SK-N-SH treated with all-trans-retinoic acid at 6 μM for 48 hours (cell line): ENCODE measurements at regions not wholly inside any gene's neighbourhood (a gene's known extent, or its start where the extent isn't known, plus 50 kb on each side); places are given as distances from the start of the nearest gene placed in this dataset.

ENCODE experiments used
- ATAC-seq: fragments of 200-7000 bp; cut with Tn5 transposase; 3 replicates; pipeline ENCODE4 v1.9.1; 2020; ENCODE audit warnings: mild to moderate bottlenecking, moderate library complexity
- ARNTL ChIP-seq: fragments of 450-650 bp; formaldehyde crosslinking; IDR thresholded peaks from 2 replicates; pipeline ENCODE4 v1.5.0; 2020; ENCODE audit warnings: low read depth, mild to moderate bottlenecking, moderate library complexity, borderline replicate concordance
- BACH2 ChIP-seq: fragments of 250-450 bp; sonication (Bioruptor Pico); IDR thresholded peaks from 2 replicates; pipeline ENCODE4 v1.9.0; 2021; ENCODE audit warnings: mild to moderate bottlenecking, borderline replicate concordance
- CREB5 ChIP-seq: fragments of 250-450 bp; sonication (Bioruptor Pico); IDR thresholded peaks from 2 replicates; pipeline ENCODE4 v1.5.1; 2020; ENCODE audit warnings: low read depth, mild to moderate bottlenecking, moderate library complexity
- CSDC2 ChIP-seq: fragments of 250-450 bp; sonication (Bioruptor Pico); IDR thresholded peaks from 2 replicates; pipeline ENCODE4 v1.5.0; 2020; ENCODE audit warnings: mild to moderate bottlenecking, moderate library complexity
- ESRRG ChIP-seq: fragments of 250-450 bp; sonication (Bioruptor Pico); IDR thresholded peaks from 2 replicates; pipeline ENCODE4 v1.6.1; 2021; ENCODE audit warnings: mild to moderate bottlenecking
- ISL1 ChIP-seq: fragments of 250-450 bp; sonication (Bioruptor Pico); IDR thresholded peaks from 2 replicates; pipeline ENCODE4 v2.1.2; 2022; ENCODE audit warnings: mild to moderate bottlenecking, moderate library complexity
- OSR1 ChIP-seq: fragments of 250-450 bp; sonication (Bioruptor Pico); IDR thresholded peaks from 2 replicates; pipeline ENCODE4 v1.8.0; 2022; ENCODE audit warnings: moderate library complexity, mild to moderate bottlenecking, inconsistent platforms
- POU6F1 ChIP-seq: fragments of 250-450 bp; sonication (Bioruptor Pico); IDR thresholded peaks from 2 replicates; pipeline ENCODE4 v1.8.0; 2021; ENCODE audit warnings: low read depth, mild to moderate bottlenecking, moderate library complexity, borderline replicate concordance
- PPARA ChIP-seq: fragments of 250-450 bp; sonication (Bioruptor Pico); IDR thresholded peaks from 2 replicates; pipeline ENCODE4 v1.5.0; 2020; ENCODE audit warnings: mild to moderate bottlenecking, borderline replicate concordance
- RARB ChIP-seq: fragments of 250-450 bp; sonication (Bioruptor Pico); IDR thresholded peaks from 2 replicates; pipeline ENCODE4 v1.8.0; 2021; ENCODE audit warnings: mild to moderate bottlenecking, moderate library complexity
- SNAI2 ChIP-seq: fragments of 250-450 bp; sonication (Bioruptor Pico); IDR thresholded peaks from 2 replicates; pipeline ENCODE4 v1.5.0; 2020; ENCODE audit warnings: mild to moderate bottlenecking, moderate library complexity
- TCF4 ChIP-seq: fragments of 250-450 bp; sonication (Bioruptor Pico); IDR thresholded peaks from 2 replicates; pipeline ENCODE4 v1.8.0; 2021; ENCODE audit warnings: mild to moderate bottlenecking, moderate library complexity, borderline replicate concordance
- TOX ChIP-seq: fragments of 250-450 bp; sonication (Bioruptor Pico); IDR thresholded peaks from 2 replicates; pipeline ENCODE4 v1.8.0; 2021; ENCODE audit warnings: mild to moderate bottlenecking, moderate library complexity, borderline replicate concordance
- TSHZ2 ChIP-seq: fragments of 250-450 bp; sonication (Bioruptor Pico); IDR thresholded peaks from 2 replicates; pipeline ENCODE4 v1.5.0; 2020; ENCODE audit warnings: mild to moderate bottlenecking, moderate library complexity
- ZC3H10 ChIP-seq: fragments of 250-450 bp; sonication (Bioruptor Pico); IDR thresholded peaks from 2 replicates; pipeline ENCODE4 v1.5.1; 2021; ENCODE audit warnings: mild to moderate bottlenecking, moderate library complexity
- ZFP3 ChIP-seq: fragments of 250-450 bp; sonication (Bioruptor Pico); IDR thresholded peaks from 2 replicates; pipeline ENCODE4 v1.5.0; 2020; ENCODE audit warnings: mild to moderate bottlenecking, moderate library complexity
- ZFP30 ChIP-seq: fragments of 450-650 bp; formaldehyde crosslinking; IDR thresholded peaks from 2 replicates; pipeline ENCODE4 v1.5.0; 2022; ENCODE audit warnings: mild to moderate bottlenecking, moderate library complexity
- ZNF8 ChIP-seq: fragments of 450-650 bp; formaldehyde crosslinking; IDR thresholded peaks from 2 replicates; pipeline ENCODE4 v1.5.0; 2020; ENCODE audit warnings: mild to moderate bottlenecking, moderate library complexity
- TF ChIP-seq, protein P1 (sequence below): fragments of 250-450 bp; sonication (Bioruptor Pico); IDR thresholded peaks from 2 replicates; pipeline ENCODE4 v1.8.0; 2020; ENCODE audit warnings: mild to moderate bottlenecking, moderate library complexity, borderline replicate concordance
- TF ChIP-seq, protein P2 (sequence below): fragments of 250-450 bp; sonication (Bioruptor Pico); IDR thresholded peaks from 2 replicates; pipeline ENCODE4 v1.5.1; 2021; ENCODE audit warnings: mild to moderate bottlenecking, moderate library complexity

DNA sequence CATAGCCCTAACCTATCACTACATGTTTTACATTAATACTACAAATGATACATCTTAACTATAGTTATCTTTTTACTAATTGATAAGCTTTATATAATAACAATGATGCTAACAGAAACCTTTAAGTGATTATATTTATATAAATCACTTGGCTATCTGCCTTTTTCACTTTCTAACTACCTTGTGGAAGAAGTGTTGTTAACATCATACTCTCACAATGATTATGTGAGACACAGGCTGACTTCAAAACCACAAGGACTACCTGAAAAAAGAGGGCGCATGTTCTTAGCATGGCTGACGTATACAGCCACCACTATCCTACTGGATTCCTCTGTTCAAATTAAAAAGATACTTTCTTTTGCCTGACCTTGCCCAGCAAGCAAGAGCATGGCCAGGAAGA lies 135.3 kb upstream of the SOX5 start (continued):
- TF ChIP-seq, protein P1, sequence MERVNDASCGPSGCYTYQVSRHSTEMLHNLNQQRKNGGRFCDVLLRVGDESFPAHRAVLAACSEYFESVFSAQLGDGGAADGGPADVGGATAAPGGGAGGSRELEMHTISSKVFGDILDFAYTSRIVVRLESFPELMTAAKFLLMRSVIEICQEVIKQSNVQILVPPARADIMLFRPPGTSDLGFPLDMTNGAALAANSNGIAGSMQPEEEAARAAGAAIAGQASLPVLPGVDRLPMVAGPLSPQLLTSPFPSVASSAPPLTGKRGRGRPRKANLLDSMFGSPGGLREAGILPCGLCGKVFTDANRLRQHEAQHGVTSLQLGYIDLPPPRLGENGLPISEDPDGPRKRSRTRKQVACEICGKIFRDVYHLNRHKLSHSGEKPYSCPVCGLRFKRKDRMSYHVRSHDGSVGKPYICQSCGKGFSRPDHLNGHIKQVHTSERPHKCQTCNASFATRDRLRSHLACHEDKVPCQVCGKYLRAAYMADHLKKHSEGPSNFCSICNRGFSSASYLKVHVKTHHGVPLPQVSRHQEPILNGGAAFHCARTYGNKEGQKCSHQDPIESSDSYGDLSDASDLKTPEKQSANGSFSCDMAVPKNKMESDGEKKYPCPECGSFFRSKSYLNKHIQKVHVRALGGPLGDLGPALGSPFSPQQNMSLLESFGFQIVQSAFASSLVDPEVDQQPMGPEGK (CRISPR knock-in tag): no peak
- TF ChIP-seq ESRRG (CRISPR knock-in tag): no peak

GRCh38 chr12:24083838-24084237 lies 134.4 kb upstream of the SOX5 start:
- no peak for ATAC-seq
- TF ChIP-seq ZFP3 (CRISPR knock-in tag): no peak
- TF ChIP-seq ZC3H10 (CRISPR knock-in tag): no peak
- TF ChIP-seq ZFP30: no peak
- no peak for TF ChIP-seq POU6F1 (CRISPR knock-in tag)
- no peak for TF ChIP-seq ZNF8 (CRISPR knock-in tag)
- TF ChIP-seq CREB5 (CRISPR knock-in tag): no peak
- TF ChIP-seq BACH2 (CRISPR knock-in tag): no peak
- TF ChIP-seq, protein P2, sequence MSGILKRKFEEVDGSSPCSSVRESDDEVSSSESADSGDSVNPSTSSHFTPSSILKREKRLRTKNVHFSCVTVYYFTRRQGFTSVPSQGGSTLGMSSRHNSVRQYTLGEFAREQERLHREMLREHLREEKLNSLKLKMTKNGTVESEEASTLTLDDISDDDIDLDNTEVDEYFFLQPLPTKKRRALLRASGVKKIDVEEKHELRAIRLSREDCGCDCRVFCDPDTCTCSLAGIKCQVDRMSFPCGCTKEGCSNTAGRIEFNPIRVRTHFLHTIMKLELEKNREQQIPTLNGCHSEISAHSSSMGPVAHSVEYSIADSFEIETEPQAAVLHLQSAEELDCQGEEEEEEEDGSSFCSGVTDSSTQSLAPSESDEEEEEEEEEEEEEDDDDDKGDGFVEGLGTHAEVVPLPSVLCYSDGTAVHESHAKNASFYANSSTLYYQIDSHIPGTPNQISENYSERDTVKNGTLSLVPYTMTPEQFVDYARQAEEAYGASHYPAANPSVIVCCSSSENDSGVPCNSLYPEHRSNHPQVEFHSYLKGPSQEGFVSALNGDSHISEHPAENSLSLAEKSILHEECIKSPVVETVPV (CRISPR knock-in tag): no peak
- no peak for TF ChIP-seq CSDC2 (CRISPR knock-in tag)
- TF ChIP-seq SNAI2 (CRISPR knock-in tag): no peak
- no peak for TF ChIP-seq TSHZ2
- TF ChIP-seq PPARA (CRISPR knock-in tag): no peak
- no peak for TF ChIP-seq ARNTL
- TF ChIP-seq TCF4 (CRISPR knock-in tag): no peak
- no peak for TF ChIP-seq TOX (CRISPR knock-in tag)
- no peak for TF ChIP-seq OSR1 (CRISPR knock-in tag)

GRCh38 chr12:24081606-24082005 lies 132.1 kb upstream of the SOX5 start:
- peak; percentile 22; the same call in 2 of the 3 replicates for ATAC-seq
- TF ChIP-seq, protein P2 (CRISPR knock-in tag): no peak
- TF ChIP-seq OSR1 (CRISPR knock-in tag) (no peak), CREB5 (CRISPR knock-in tag) (no peak), TOX (CRISPR knock-in tag) (no peak), ISL1 (no peak), ZC3H10 (CRISPR knock-in tag) (no peak), ZFP3 (CRISPR knock-in tag) (no peak), ARNTL (no peak), BACH2 (CRISPR knock-in tag) (no peak), TSHZ2 (no peak), RARB (CRISPR knock-in tag) (no peak), ZFP30 (no peak)
- TF ChIP-seq, all 23 proteins: peak for 0
